OCI-LY1 (cell line): ENCODE measurements at regions not wholly inside any gene's neighbourhood (a gene's known extent, or its start where the extent isn't known, plus 50 kb on each side); places are given as distances from the start of the nearest gene placed in this dataset.

Source experiments
- H2AFZ ChIP-seq: fragments of 200-600 bp; sonication (generic), shearing (Covaris generic); 2 replicates; pipeline ENCODE4 v1.6.0; 2014; ENCODE audit warnings: antibody characterized with exemption, mild to moderate bottlenecking, low read length
- H3F3A ChIP-seq: fragments of 200-600 bp; sonication (generic), shearing (Covaris generic); 2 replicates; pipeline ENCODE4 v1.6.0; 2014; ENCODE audit warnings: mild to moderate bottlenecking, antibody characterized with exemption, low read length, moderate library complexity; ENCODE audit not compliant: insufficient read depth
- H3K27ac ChIP-seq: fragments of 200-600 bp; sonication (generic); 2 replicates; pipeline ENCODE4 v1.5.1; 2014; ENCODE audit warnings: low read length, mixed run types, mild to moderate bottlenecking, low read depth; ENCODE audit not compliant: poor library complexity, severe bottlenecking
- H3K27me3 ChIP-seq: fragments of 200-600 bp; sonication (generic); 2 replicates; pipeline ENCODE4 v1.6.0; 2014; ENCODE audit warnings: antibody characterized with exemption, mild to moderate bottlenecking, low read length, moderate library complexity; ENCODE audit not compliant: insufficient read depth
- H3K36me3 ChIP-seq: fragments of 200-600 bp; sonication (generic); 2 replicates; pipeline ENCODE4 v1.6.1; 2014; ENCODE audit warnings: mild to moderate bottlenecking, antibody characterized with exemption, low read length, moderate library complexity, mixed read lengths; ENCODE audit not compliant: insufficient read depth
- H3K4me1 ChIP-seq: fragments of 200-600 bp; sonication (generic); 2 replicates; pipeline ENCODE4 v1.5.1; 2014; ENCODE audit warnings: mild to moderate bottlenecking, low read length, moderate library complexity; ENCODE audit not compliant: insufficient read depth, severe bottlenecking
- H3K4me2 ChIP-seq: fragments of 200-600 bp; sonication (generic), shearing (Covaris generic); 2 replicates; pipeline ENCODE4 v1.6.1; 2014; ENCODE audit warnings: low read length
- H3K4me3 ChIP-seq: fragments of 200-600 bp; sonication (generic); 2 replicates; pipeline ENCODE4 v1.5.1; 2014; ENCODE audit warnings: low read length, low read depth, mild to moderate bottlenecking, mixed read lengths; ENCODE audit not compliant: poor library complexity, severe bottlenecking
- H3K79me2 ChIP-seq: fragments of 200-600 bp; shearing (Covaris generic); 2 replicates; pipeline ENCODE4 v1.6.1; 2016; ENCODE audit warnings: mixed run types, low read length, mixed read lengths; ENCODE audit not compliant: insufficient read depth
- H3K9ac ChIP-seq: fragments of 200-600 bp; sonication (generic), shearing (Covaris generic); 2 replicates; pipeline ENCODE4 v1.6.1; 2014; ENCODE audit warnings: mild to moderate bottlenecking, low read length, mixed read lengths
- H3K9me2 ChIP-seq: fragments of 200-600 bp; sonication (generic), shearing (Covaris generic); 2 replicates; pipeline ENCODE4 v1.6.1; 2014; ENCODE audit warnings: low read depth, mild to moderate bottlenecking, low read length, mixed read lengths
- H3K9me3 ChIP-seq: fragments of 200-600 bp; shearing (Covaris generic); 2 replicates; pipeline ENCODE4 v1.6.1; 2014; ENCODE audit warnings: low read length, mixed read lengths
- H4K20me1 ChIP-seq: fragments of 200-600 bp; sonication (generic), shearing (Covaris generic); 2 replicates; pipeline ENCODE4 v1.6.0; 2016; ENCODE audit warnings: mild to moderate bottlenecking, low read length; ENCODE audit not compliant: insufficient read depth
- EZH2 ChIP-seq: fragments of 200-600 bp; sonication (generic), shearing (Covaris generic); IDR thresholded peaks from 2 replicates; pipeline ENCODE4 v1.8.0; 2017; ENCODE audit warnings: borderline replicate concordance, mixed run types, mild to moderate bottlenecking, antibody characterized with exemption, low read length, moderate library complexity, mixed read lengths
- TF ChIP-seq, protein P1 (sequence below): fragments of 200-600 bp; sonication (generic), shearing (Covaris generic); IDR thresholded peaks from 2 replicates; pipeline ENCODE4 v1.5.1; 2017; ENCODE audit warnings: mild to moderate bottlenecking, antibody characterized with exemption, low read length, moderate library complexity, mixed read lengths

DNA sequence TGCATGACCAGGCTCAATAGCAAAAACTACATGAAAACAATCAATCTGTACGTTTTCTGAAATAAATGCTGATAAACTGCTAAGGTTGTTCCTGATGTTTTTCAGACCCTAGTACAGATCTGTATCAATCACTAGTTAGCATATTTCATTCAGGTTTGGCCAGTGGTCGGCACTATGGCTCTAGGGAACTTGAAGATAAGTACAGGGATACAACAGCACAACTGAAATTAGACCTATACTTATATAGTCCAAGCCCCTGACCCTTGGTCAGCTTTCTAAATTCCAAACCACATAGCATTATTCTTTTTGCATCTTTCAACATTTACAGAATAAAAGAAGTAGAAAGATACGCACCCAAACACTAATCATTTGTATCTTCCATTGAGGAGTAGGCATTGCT lies 142.7 kb downstream of the PLPPR4 start:
- Histone ChIP-seq H3K9me3 (no peaks in the 10 kb centered on the region), H3K4me1 (no peaks in the 10 kb centered on the region), H3K4me2 (no peak overlapping the region), H3K4me3 (no peak overlapping the region), H4K20me1 (no peaks in the 10 kb centered on the region), H3K9me2 (no peaks in the 10 kb centered on the region), H3K27ac (no peak overlapping the region), H2AFZ (no peak overlapping the region), H3F3A (no peaks in the 10 kb centered on the region), H3K9ac (no peak overlapping the region), H3K79me2 (no peaks in the 10 kb centered on the region), H3K27me3 (no peaks in the 10 kb centered on the region), H3K36me3 (no peaks in the 10 kb centered on the region)
- no peak for TF ChIP-seq EZH2
- TF ChIP-seq, protein P1, sequence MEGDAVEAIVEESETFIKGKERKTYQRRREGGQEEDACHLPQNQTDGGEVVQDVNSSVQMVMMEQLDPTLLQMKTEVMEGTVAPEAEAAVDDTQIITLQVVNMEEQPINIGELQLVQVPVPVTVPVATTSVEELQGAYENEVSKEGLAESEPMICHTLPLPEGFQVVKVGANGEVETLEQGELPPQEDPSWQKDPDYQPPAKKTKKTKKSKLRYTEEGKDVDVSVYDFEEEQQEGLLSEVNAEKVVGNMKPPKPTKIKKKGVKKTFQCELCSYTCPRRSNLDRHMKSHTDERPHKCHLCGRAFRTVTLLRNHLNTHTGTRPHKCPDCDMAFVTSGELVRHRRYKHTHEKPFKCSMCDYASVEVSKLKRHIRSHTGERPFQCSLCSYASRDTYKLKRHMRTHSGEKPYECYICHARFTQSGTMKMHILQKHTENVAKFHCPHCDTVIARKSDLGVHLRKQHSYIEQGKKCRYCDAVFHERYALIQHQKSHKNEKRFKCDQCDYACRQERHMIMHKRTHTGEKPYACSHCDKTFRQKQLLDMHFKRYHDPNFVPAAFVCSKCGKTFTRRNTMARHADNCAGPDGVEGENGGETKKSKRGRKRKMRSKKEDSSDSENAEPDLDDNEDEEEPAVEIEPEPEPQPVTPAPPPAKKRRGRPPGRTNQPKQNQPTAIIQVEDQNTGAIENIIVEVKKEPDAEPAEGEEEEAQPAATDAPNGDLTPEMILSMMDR = no peak

- Histone ChIP-seq H3K4me2 (no peak overlapping the region), H3K27ac (no peak overlapping the region), H3K79me2 (no peaks in the 10 kb centered on the region), H3F3A (no peaks in the 10 kb centered on the region), H3K36me3 (no peaks in the 10 kb centered on the region), H3K9ac (no peak overlapping the region), H3K9me3 (no peaks in the 10 kb centered on the region), H2AFZ (no peak overlapping the region), H4K20me1 (no peaks in the 10 kb centered on the region), H3K4me1 (no peaks in the 10 kb centered on the region), H3K4me3 (no peak overlapping the region), H3K27me3 (no peaks in the 10 kb centered on the region), H3K9me2 (no peaks in the 10 kb centered on the region)
- TF ChIP-seq EZH2 = no peak
- TF ChIP-seq, protein P1 = no peak
Measured at GRCh38 chr1:99424087-99424486, 159.8 kb downstream of the PLPPR4 start.

DNA sequence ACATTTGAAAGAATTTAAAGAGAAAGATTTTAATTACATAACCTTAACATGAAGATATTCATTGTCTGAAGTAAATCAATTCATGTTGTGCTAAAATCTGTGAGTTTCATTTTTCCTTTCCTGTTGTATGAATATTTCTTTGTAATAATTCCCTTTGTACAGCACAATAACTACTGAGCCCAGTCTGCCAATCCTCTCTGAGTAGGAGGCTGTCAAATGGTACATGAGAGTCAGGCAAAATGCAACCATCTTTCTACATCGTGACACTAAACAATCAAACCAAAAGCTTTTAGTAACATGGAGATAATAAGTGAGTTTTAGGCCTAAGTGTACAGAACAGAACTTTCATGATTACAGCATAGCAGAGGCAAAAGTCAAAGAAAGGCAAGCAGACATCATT lies 165.5 kb downstream of the PLPPR4 start:
- TF ChIP-seq, protein P1 = no peak
- TF ChIP-seq EZH2 = no peak
- H3K27ac ChIP-seq = no peak overlapping the region
- H3K4me2 ChIP-seq = no peak overlapping the region
- H3K9me3 ChIP-seq = no peaks in the 10 kb centered on the region
- no peaks in the 10 kb centered on the region for H3K36me3 ChIP-seq
- no peaks in the 10 kb centered on the region for H3K27me3 ChIP-seq
- H3K9ac ChIP-seq = no peak overlapping the region
- no peaks in the 10 kb centered on the region for H4K20me1 ChIP-seq
- H2AFZ ChIP-seq = no peak overlapping the region
- no peaks in the 10 kb centered on the region for H3K9me2 ChIP-seq
- 0 out of 2 replicates have a peak, but pooled peaks cover 3% of the 10 kb centered on the region for H3F3A ChIP-seq
- no peaks in the 10 kb centered on the region for H3K4me1 ChIP-seq
- H3K79me2 ChIP-seq = no peaks in the 10 kb centered on the region
- H3K4me3 ChIP-seq = no peak overlapping the region
